ENCODE measurements at regions not wholly inside any gene's neighbourhood (a gene's known extent, or its start where the extent isn't known, plus 50 kb on each side); places are given as distances from the start of the nearest gene placed in this dataset.

DNA sequence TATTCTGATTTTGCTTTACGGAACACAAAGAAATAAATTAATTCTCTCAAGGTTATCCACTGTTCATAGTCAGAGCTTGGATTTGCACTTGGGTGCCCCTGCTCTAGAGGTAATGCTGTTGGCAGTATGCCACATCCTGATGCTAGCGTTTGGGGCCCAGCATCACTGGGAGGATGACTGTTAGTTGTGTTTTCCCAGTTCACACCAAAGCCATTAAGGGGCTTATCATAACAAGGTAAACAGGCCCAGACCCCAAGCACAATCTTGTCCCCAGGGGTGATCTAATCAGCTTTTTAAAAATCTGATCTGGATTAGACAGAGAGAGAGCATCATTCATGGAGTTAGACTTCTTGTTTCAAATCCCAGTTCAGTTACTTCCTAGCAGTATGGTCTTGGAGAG, 60.2 kb upstream of the PBX1 start:
- ATAC-seq (no peak), DNase-seq (ENCODE audit: low read depth, low spot score) (no peak)
- H3K27me3 ChIP-seq (ENCODE audit: control insufficient read depth, insufficient read depth, low read length) = no peaks in the 10 kb centered on the region
- H3K27ac ChIP-seq (ENCODE audit: low read length) = no peak overlapping the region
- no TSS peak for BruUV-seq (replicated peaks)
- in situ Hi-C loops (cut with HindIII; ENCODE audit: low pct_unique_long_range_greater_than_20kb, low sequenced_read_pairs) = no loop called here
- ChIA-PET CTCF (no interaction called here), POLR2A (no interaction called here)
- H3K4me3 ChIP-seq (ENCODE audit: low read depth in 2 of 2, low read length in 2 of 2) = no peak overlapping the region
- TF ChIP-seq, protein P1, sequence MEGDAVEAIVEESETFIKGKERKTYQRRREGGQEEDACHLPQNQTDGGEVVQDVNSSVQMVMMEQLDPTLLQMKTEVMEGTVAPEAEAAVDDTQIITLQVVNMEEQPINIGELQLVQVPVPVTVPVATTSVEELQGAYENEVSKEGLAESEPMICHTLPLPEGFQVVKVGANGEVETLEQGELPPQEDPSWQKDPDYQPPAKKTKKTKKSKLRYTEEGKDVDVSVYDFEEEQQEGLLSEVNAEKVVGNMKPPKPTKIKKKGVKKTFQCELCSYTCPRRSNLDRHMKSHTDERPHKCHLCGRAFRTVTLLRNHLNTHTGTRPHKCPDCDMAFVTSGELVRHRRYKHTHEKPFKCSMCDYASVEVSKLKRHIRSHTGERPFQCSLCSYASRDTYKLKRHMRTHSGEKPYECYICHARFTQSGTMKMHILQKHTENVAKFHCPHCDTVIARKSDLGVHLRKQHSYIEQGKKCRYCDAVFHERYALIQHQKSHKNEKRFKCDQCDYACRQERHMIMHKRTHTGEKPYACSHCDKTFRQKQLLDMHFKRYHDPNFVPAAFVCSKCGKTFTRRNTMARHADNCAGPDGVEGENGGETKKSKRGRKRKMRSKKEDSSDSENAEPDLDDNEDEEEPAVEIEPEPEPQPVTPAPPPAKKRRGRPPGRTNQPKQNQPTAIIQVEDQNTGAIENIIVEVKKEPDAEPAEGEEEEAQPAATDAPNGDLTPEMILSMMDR (IDR thresholded peaks at IDR 0.05) = no peak
- TF ChIP-seq TCF7L2 (IDR thresholded peaks at IDR 0.05; ENCODE audit: low read depth, low read length) = no peak
- TF ChIP-seq, protein P2, sequence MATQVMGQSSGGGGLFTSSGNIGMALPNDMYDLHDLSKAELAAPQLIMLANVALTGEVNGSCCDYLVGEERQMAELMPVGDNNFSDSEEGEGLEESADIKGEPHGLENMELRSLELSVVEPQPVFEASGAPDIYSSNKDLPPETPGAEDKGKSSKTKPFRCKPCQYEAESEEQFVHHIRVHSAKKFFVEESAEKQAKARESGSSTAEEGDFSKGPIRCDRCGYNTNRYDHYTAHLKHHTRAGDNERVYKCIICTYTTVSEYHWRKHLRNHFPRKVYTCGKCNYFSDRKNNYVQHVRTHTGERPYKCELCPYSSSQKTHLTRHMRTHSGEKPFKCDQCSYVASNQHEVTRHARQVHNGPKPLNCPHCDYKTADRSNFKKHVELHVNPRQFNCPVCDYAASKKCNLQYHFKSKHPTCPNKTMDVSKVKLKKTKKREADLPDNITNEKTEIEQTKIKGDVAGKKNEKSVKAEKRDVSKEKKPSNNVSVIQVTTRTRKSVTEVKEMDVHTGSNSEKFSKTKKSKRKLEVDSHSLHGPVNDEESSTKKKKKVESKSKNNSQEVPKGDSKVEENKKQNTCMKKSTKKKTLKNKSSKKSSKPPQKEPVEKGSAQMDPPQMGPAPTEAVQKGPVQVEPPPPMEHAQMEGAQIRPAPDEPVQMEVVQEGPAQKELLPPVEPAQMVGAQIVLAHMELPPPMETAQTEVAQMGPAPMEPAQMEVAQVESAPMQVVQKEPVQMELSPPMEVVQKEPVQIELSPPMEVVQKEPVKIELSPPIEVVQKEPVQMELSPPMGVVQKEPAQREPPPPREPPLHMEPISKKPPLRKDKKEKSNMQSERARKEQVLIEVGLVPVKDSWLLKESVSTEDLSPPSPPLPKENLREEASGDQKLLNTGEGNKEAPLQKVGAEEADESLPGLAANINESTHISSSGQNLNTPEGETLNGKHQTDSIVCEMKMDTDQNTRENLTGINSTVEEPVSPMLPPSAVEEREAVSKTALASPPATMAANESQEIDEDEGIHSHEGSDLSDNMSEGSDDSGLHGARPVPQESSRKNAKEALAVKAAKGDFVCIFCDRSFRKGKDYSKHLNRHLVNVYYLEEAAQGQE (IDR thresholded peaks at IDR 0.05; ENCODE audit: insufficient read depth in 1 of 2, low read depth in 2 of 2, low read length in 1 of 2) = no peak
- no peak for TF ChIP-seq SIN3A (IDR thresholded peaks at IDR 0.05; ENCODE audit: borderline replicate concordance, insufficient read depth, low read depth, low read length)
- TF ChIP-seq POLR2AphosphoS5 (IDR thresholded peaks at IDR 0.05; ENCODE audit: low read depth, low read length) = no peak
- intact Hi-C loops (cut with micrococcal nuclease; ENCODE audit: unreplicated experiment) = no loop called here
- no peaks in the 10 kb centered on the region for H3K36me3 ChIP-seq (ENCODE audit: control insufficient read depth, insufficient read depth, low read length)
- no peaks in the 10 kb centered on the region for H3K9me3 ChIP-seq (ENCODE audit: control insufficient read depth, insufficient read depth, low read depth, low read length)
- no peaks in the 10 kb centered on the region for H3K4me1 ChIP-seq (ENCODE audit: control insufficient read depth, insufficient read depth, low read length)

DNA sequence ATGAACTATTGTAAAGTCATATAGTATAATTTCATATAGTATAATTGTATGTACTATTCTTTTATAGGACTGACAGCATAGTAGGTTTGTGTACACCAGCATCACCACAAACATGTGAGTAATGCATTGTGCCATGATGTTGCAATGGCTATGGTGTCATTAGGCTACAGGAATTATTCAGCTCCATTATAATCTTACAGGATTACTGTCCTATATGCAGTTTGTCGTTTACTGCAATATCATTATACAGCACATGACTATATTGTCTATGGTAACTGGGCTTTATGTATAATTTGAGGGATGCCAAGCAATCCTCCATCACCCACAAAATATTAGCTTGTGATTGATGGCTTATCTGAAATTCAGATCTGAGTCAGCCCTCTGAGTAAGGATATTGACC, 54.2 kb upstream of the PBX1 start:
- BruUV-seq (replicated peaks) = no TSS peak
- Histone ChIP-seq H3K4me3 (ENCODE audit: low read depth in 2 of 2, low read length in 2 of 2) (no peak overlapping the region), H3K4me1 (ENCODE audit: control insufficient read depth, insufficient read depth, low read length) (no peaks in the 10 kb centered on the region), H3K27ac (ENCODE audit: low read length) (no peak overlapping the region), H3K27me3 (ENCODE audit: control insufficient read depth, insufficient read depth, low read length) (no peaks in the 10 kb centered on the region), H3K9me3 (ENCODE audit: control insufficient read depth, insufficient read depth, low read depth, low read length) (no peaks in the 10 kb centered on the region), H3K36me3 (ENCODE audit: control insufficient read depth, insufficient read depth, low read length) (no peaks in the 10 kb centered on the region)
- no peak for TF ChIP-seq TCF7L2 (IDR thresholded peaks at IDR 0.05; ENCODE audit: low read depth, low read length)
- TF ChIP-seq, protein P2 (IDR thresholded peaks at IDR 0.05; ENCODE audit: insufficient read depth in 1 of 2, low read depth in 2 of 2, low read length in 1 of 2) = no peak
- TF ChIP-seq SIN3A (IDR thresholded peaks at IDR 0.05; ENCODE audit: borderline replicate concordance, insufficient read depth, low read depth, low read length) = no peak
- TF ChIP-seq, protein P1 (IDR thresholded peaks at IDR 0.05) = no peak
- in situ Hi-C loops (cut with HindIII; ENCODE audit: low pct_unique_long_range_greater_than_20kb, low sequenced_read_pairs) (no loop called here), intact Hi-C loops (cut with micrococcal nuclease; ENCODE audit: unreplicated experiment) (no loop called here)
- ChIA-PET CTCF (no interaction called here), POLR2A (no interaction called here)
- DNase-seq (ENCODE audit: low read depth, low spot score) = no peak
- ATAC-seq = no peak
